GM19240 (cell line): ENCODE measurements at regions not wholly inside any gene's neighbourhood (a gene's known extent, or its start where the extent isn't known, plus 50 kb on each side); places are given as distances from the start of the nearest gene placed in this dataset.
A peak's percentile ranks its signal among the peaks of the same experiment; 100 is the strongest.

ENCODE experiments used
- DNase-seq: peaks from one replicate; pipeline ENCODE4 v3.0.0; 2011; ENCODE audit warnings: low spot score; ENCODE audit not compliant: insufficient read length

GRCh38 chr3:117699058-117699457 is 989.5 kb downstream of the TUSC7 start:
- DNase-seq: no peak

- no peak for DNase-seq
Observed at GRCh38 chr3:117700573-117701360, 991.2 kb downstream of the TUSC7 start.

- DNase-seq: no peak
Observed at GRCh38 chr3:117705011-117705410, 995.4 kb downstream of the TUSC7 start.

GRCh38 chr3:117706037-117706436 is 996.5 kb downstream of the TUSC7 start:
- DNase-seq: no peak

GRCh38 chr3:117706756-117707155 is 997.2 kb downstream of the TUSC7 start:
- no peak for DNase-seq

GRCh38 chr3:117708601-117709000 is 999.0 kb downstream of the TUSC7 start:
- no peak for DNase-seq

GRCh38 chr3:117709108-117709507 is 999.5 kb downstream of the TUSC7 start:
- DNase-seq: no peak

- DNase-seq: no peak
Observed at GRCh38 chr3:117710501-117710900, 1000.9 kb downstream of the TUSC7 start.

GRCh38 chr3:117719316-117719926 is 1009.8 kb downstream of the TUSC7 start:
- peak; percentile 2 for DNase-seq

GRCh38 chr3:117721866-117722265 is 1012.3 kb downstream of the TUSC7 start:
- no peak for DNase-seq

GRCh38 chr3:117722856-117723255 is 1013.3 kb downstream of the TUSC7 start:
- no peak for DNase-seq

GRCh38 chr3:117723825-117724224 is 1014.2 kb downstream of the TUSC7 start:
- no peak for DNase-seq

GRCh38 chr3:117725314-117725713 is 1015.7 kb downstream of the TUSC7 start:
- no peak for DNase-seq

GRCh38 chr3:117726776-117727175 is 1017.2 kb downstream of the TUSC7 start:
- DNase-seq: no peak

- DNase-seq: no peak
Observed at GRCh38 chr3:117728226-117728625, 1018.6 kb downstream of the TUSC7 start.

- DNase-seq: no peak
Observed at GRCh38 chr3:117734496-117734895, 1024.9 kb downstream of the TUSC7 start.

GRCh38 chr3:117735481-117736101 is 1026.0 kb downstream of the TUSC7 start:
- no peak for DNase-seq

- no peak for DNase-seq
Observed at GRCh38 chr3:117736846-117737245, 1027.3 kb downstream of the TUSC7 start.

- DNase-seq: no peak
Observed at GRCh38 chr3:117743993-117744392, 1034.4 kb downstream of the TUSC7 start.

GRCh38 chr3:117744935-117745334 is 1035.4 kb downstream of the TUSC7 start:
- no peak for DNase-seq

GRCh38 chr3:117745516-117745915 is 1035.9 kb downstream of the TUSC7 start:
- no peak for DNase-seq

- no peak for DNase-seq
Observed at GRCh38 chr3:117746066-117746465, 1036.5 kb downstream of the TUSC7 start.

GRCh38 chr3:117748131-117748530 is 1038.6 kb downstream of the TUSC7 start:
- DNase-seq: no peak
